Stromal cell of bone marrow (primary cell): ENCODE measurements at regions not wholly inside any gene's neighbourhood (a gene's known extent, or its start where the extent isn't known, plus 50 kb on each side); places are given as distances from the start of the nearest gene placed in this dataset.

Source experiments
- DNase-seq: peaks from one replicate; pipeline ENCODE4 v3.0.0-alpha.2; 2012; ENCODE audit warnings: low read depth

DNA sequence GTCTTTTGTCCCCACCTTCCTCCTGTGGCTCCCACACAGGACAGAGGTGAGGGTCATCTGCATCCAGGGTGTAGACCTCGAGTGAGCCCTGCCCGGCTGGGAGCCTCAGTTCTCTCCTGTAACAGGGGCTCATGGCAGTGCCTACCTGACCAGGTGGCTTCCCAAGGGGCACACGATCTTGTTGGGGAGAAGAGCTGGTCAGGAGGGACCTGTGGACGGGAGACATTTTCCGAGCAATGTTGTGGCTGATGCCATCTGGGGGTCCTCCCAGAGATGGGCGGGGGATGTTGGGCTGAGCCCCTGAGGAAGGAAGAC is 51.9 kb downstream of the CEBPB start:
- DNase-seq, result no peak

GRCh38 chr20:50242863-50243609 is 52.4 kb downstream of the CEBPB start:
- no peak for DNase-seq

GRCh38 chr20:50243610-50244351 is 53.2 kb downstream of the CEBPB start:
- DNase-seq, result no peak

DNA sequence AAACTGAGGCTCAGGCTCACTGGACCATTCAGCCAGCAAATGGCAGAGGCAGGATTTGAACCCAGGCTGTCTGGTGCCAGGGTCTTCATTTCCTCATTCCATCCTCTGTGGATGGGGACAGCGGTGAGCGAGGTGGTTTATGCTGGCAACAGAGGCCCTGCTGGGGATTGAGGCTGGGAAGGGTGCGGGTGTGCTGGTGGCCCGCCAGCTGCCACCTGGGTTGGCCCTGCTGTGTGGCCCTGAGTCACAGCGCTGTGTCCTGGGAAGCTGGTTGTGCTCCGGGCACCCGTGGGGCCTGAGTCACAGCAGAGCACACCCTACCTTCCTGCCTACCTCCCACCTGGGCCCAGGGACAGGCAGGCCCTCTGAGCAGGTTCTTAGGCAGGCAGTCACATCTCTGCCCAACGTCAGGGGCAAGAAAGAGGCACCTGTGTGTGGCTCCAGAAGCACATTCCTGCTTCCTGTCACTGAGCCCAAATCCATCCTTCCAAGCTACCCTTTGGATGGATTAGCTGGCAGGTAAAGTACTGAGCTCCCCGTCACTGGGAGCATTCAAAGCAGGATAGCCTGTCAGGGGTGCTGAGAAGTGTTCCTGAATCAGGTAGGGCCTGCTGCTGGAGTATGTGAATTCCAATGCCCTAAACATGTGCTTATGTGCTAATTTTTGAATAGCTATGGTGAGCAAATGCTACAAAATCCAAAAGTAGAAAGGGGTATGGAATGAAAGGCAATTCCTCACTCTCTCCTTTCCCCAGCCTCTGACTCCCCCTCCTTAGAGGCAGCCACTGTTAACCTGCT is 53.9 kb downstream of the CEBPB start:
- DNase-seq, result no peak

- peak; percentile 37 for DNase-seq
Observed at GRCh38 chr20:50245498-50246366, 55.1 kb downstream of the CEBPB start.

- DNase-seq, result no peak
Observed at GRCh38 chr20:50246367-50247195, 56.0 kb downstream of the CEBPB start.

- DNase-seq, result no peak
Observed at GRCh38 chr20:50247196-50248094, 56.8 kb downstream of the CEBPB start.

- peak; percentile 32 for DNase-seq
Observed at GRCh38 chr20:50248104-50248641, 57.5 kb downstream of the CEBPB start.

- no peak for DNase-seq
Observed at GRCh38 chr20:50249447-50250388, 59.1 kb downstream of the CEBPB start.

GRCh38 chr20:50250679-50251382 is 60.2 kb downstream of the CEBPB start:
- DNase-seq, result no peak

- DNase-seq, result no peak
Observed at GRCh38 chr20:50251383-50251748, 60.7 kb downstream of the CEBPB start.

DNA sequence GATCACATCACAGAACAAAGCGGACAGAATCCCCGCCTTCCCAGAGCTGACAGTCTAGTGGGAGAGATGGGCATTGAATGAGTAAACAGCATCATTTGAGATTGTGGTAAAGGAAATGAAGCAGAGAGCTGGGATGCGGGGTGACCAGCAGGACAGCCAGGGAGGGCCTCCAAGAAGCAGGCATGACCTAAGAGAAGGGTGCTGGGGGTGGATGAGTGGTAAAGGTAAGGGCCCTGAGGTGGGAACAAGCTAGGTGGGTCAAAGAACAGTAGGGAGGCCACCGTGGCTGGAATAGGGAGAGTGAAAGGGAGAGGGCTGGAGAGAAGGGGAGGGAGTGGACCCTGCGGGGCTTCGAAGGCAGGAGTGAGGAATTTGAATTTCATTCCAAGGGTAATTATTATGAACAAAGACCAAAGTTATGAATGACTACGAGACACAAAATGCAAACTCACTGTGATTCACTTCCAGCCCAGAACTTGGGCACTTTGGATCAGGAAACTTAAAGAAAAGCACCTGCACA is 61.4 kb downstream of the CEBPB start:
- peak; percentile 39 for DNase-seq

DNA sequence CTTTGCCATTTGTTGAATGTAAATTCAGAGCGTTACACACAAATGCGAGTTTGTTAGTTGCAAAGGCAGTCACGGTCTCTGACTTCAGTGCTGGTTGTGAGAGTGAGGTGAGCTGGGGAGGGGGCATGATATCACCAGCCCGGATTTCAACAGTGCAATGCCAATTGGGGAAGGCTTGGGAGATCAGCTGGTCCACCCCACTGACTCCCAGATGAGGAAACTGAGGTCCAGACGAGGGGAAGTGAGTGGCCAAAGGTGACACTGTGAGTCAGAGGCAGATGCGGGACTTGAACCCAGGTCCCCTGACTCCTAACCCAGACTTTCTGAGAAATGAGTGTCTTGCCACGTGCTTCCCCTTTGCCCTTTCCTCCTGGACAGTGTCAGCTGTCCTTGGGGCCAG is 62.1 kb downstream of the CEBPB start:
- no peak for DNase-seq

GRCh38 chr20:50253101-50253500 is 62.5 kb downstream of the CEBPB start:
- no peak for DNase-seq

DNA sequence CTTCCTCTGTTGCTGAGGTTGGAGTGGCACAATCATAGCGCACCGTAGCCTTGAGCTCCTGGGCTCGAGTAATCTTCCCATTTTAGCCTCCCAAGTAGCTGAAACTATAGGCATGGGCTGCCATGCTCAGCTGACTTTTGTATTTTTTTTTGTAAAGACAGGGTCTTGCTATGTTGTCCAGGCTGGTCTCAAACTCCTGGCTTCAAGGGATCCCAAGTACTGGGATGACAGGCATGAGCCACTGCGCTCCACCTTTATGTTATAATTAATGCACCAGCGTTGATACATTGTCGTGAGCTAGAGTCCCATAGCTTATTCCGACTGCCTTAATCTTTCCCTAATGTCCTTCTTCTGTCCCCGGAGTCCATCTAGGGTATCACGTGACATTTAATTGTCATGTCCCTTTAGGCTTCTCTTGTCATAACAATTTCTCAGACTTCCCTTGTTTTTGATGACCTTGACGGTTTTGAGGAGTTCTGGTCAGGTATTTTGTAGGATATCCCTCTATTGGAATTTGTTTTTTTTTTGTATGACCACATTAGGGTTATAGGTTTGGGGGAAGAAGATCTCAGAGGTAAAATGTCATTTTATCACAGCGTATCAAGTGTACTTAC is 63.9 kb downstream of the CEBPB start:
- no peak for DNase-seq

DNA sequence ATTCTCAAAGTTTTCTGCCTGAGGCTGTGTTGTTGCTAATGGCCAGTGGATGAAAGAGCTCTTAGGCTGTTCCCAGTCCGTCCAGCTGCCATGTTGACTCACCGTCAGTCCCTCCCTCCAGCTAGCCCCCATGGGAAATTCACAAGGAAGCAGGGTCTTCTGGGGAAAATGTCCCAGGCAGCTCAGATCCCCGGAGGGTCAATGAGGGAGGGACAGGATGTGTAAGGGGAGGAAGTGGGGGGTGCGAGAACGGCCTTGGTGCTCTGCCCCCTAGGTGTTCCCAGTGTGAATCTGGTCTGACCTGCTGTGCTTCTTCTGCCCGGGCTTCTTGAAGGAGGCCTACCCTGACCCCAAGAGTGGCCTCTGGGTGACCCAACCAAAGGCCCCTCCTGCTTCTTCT is 65.9 kb downstream of the CEBPB start:
- no peak for DNase-seq

DNA sequence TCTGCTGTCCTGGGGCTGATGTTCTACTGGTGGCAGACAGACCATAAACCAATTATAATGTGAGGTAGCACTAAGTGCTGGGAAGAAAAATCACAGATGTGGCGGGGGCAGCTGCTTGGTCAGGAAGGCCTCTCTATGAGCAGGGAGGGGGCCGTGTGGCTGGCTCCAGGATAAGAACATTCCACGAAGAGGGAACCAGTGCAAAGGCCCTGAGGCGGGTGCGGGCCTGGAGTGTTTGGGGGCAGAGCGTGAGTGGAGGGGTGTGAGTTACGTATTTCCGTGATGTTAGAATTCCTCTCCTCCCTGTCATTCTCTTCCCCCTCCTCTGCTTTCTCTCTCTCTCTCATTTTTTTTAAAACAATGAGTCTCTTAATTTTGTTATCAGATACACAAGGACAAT is 67.2 kb downstream of the CEBPB start:
- no peak for DNase-seq
